Panc1 (cell line): ENCODE measurements at regions not wholly inside any gene's neighbourhood (a gene's known extent, or its start where the extent isn't known, plus 50 kb on each side); places are given as distances from the start of the nearest gene placed in this dataset.

ENCODE experiments used
- TCF7L2 ChIP-seq: IDR thresholded peaks from 2 replicates; pipeline ENCODE4 v1.6.1; 2011; ENCODE audit warnings: mild to moderate bottlenecking, low read depth, low read length, inconsistent platforms
- TF ChIP-seq, protein P1 (sequence below): fragments of 450-650 bp; IDR thresholded peaks from 2 replicates; pipeline ENCODE4 v1.5.1; 2017; ENCODE audit warnings: mild to moderate bottlenecking
- TF ChIP-seq, protein P2 (sequence below), 2 experiments: IDR thresholded peaks; 2 replicates each; pipeline ENCODE4 v1.6.1; 2011 to 2012; ENCODE audit warnings: low read depth in 2 of 2, control low read depth in 1 of 2, low read length in 1 of 2, mild to moderate bottlenecking in 1 of 2, moderate library complexity in 1 of 2; ENCODE audit not compliant: insufficient read depth in 1 of 2

DNA sequence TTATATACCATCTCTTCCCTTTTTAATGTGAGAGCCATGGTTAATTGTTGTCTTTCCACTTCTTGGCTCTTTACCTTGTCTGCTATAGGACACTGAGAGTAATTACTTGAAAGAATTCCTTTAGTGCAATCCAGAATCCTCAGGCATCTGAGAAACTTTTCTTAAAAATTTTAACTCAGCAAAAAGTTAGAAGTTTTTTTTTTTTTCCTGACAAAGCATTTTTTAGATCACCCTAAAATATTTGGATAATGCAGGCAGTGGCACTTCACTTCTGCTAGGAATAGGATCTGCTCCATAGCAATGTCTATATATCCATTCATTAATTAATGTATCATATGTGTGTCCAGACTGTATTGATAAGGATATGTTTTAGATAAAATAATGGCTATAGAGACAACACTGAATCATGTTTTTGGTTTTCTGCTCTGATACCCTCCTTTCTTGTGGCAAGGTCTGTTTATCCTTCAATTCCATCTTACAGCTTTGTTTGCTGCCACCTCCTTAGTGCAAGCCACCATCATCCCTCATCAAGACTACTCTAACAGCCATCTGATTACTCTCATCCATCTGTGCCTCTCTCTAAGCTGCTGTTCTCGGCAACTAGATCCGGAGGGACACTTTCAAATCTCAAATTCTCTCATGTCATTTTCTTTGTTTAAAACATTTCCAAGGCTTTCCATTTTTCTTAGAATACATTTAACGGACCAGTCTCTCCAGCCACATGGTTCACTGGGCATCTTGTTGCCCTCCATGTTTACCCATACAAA is 563.5 kb downstream of the EDEM1 start:
- TF ChIP-seq, protein P1, sequence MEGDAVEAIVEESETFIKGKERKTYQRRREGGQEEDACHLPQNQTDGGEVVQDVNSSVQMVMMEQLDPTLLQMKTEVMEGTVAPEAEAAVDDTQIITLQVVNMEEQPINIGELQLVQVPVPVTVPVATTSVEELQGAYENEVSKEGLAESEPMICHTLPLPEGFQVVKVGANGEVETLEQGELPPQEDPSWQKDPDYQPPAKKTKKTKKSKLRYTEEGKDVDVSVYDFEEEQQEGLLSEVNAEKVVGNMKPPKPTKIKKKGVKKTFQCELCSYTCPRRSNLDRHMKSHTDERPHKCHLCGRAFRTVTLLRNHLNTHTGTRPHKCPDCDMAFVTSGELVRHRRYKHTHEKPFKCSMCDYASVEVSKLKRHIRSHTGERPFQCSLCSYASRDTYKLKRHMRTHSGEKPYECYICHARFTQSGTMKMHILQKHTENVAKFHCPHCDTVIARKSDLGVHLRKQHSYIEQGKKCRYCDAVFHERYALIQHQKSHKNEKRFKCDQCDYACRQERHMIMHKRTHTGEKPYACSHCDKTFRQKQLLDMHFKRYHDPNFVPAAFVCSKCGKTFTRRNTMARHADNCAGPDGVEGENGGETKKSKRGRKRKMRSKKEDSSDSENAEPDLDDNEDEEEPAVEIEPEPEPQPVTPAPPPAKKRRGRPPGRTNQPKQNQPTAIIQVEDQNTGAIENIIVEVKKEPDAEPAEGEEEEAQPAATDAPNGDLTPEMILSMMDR = no peak
- TF ChIP-seq, protein P2, sequence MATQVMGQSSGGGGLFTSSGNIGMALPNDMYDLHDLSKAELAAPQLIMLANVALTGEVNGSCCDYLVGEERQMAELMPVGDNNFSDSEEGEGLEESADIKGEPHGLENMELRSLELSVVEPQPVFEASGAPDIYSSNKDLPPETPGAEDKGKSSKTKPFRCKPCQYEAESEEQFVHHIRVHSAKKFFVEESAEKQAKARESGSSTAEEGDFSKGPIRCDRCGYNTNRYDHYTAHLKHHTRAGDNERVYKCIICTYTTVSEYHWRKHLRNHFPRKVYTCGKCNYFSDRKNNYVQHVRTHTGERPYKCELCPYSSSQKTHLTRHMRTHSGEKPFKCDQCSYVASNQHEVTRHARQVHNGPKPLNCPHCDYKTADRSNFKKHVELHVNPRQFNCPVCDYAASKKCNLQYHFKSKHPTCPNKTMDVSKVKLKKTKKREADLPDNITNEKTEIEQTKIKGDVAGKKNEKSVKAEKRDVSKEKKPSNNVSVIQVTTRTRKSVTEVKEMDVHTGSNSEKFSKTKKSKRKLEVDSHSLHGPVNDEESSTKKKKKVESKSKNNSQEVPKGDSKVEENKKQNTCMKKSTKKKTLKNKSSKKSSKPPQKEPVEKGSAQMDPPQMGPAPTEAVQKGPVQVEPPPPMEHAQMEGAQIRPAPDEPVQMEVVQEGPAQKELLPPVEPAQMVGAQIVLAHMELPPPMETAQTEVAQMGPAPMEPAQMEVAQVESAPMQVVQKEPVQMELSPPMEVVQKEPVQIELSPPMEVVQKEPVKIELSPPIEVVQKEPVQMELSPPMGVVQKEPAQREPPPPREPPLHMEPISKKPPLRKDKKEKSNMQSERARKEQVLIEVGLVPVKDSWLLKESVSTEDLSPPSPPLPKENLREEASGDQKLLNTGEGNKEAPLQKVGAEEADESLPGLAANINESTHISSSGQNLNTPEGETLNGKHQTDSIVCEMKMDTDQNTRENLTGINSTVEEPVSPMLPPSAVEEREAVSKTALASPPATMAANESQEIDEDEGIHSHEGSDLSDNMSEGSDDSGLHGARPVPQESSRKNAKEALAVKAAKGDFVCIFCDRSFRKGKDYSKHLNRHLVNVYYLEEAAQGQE (IDR thresholded peaks at IDR 0.05; ENCODE audit: insufficient read depth in 1 of 2, low read depth in 2 of 2, low read length in 1 of 2) = no peak
- TF ChIP-seq TCF7L2 = no peak
